HepG2 (cell line): ENCODE measurements at regions not wholly inside any gene's neighbourhood (a gene's known extent, or its start where the extent isn't known, plus 50 kb on each side); places are given as distances from the start of the nearest gene placed in this dataset.
A peak's percentile ranks its signal among the peaks of the same experiment; 100 is the strongest.

Source experiments
- ATAC-seq: fragments of 200-7000 bp; cut with Tn5 transposase; 3 replicates; pipeline ENCODE4 v1.9.1; 2020; ENCODE audit warnings: mild to moderate bottlenecking, moderate library complexity
- BruUV-seq: library from RNA; stranded (reverse); fragments of 400-500 nt; replicated peaks from 2 replicates; lab custom pipeline; 2021; lab: Mats Ljungman, UMichigan
- CTCF ChIA-PET: fragments of 300-600 bp; formaldehyde crosslinking; extraction: SDS; loops from one replicate; lab custom pipeline; 2021; ENCODE audit warnings: low total read pairs, inconsistent platforms, low intra/inter-chr PET ratio; lab: Yijun Ruan, JAX
- POLR2A ChIA-PET: fragments of 350-600 bp; sonication (Branson Sonifier 250); formaldehyde crosslinking; loops from one replicate; lab custom pipeline; 2020; ENCODE audit warnings: antibody characterized with exemption, inconsistent platforms; lab: Yijun Ruan, JAX
- DNase-seq: peaks from one replicate; pipeline ENCODE4 v3.0.0-alpha.2; 2015; ENCODE audit warnings: low spot score
- FAIRE-seq: peaks from 3 replicates; lab custom pipeline; 2011; peaks lifted over from hg19 to GRCh38; lab: Jason Lieb, UNC
- H2AFZ ChIP-seq: one replicate; pipeline ENCODE4 v1.6.1; 2011; ENCODE audit warnings: low read length, inconsistent platforms
- H3K27ac ChIP-seq: fragments of 300-600 bp; 3 replicates; pipeline ENCODE4 v1.8.0; 2011; ENCODE audit warnings: mixed run types, mild to moderate bottlenecking, mixed read lengths, low read length, inconsistent platforms; ENCODE audit not compliant: insufficient read depth; ENCODE audit errors: extremely low read length
- H3K27me3 ChIP-seq, 2 experiments: fragments of 200-600 bp in 1 of 2; 2 replicates in 1 of 2; 3 replicates in 1 of 2; pipeline versions ENCODE4 v1.6.0 to v1.8.0; 2011; ENCODE audit warnings: low read length in 2 of 2, mild to moderate bottlenecking in 2 of 2, moderate library complexity in 2 of 2, inconsistent platforms in 1 of 2; ENCODE audit not compliant: insufficient read depth in 2 of 2, control insufficient read depth in 1 of 2
- H3K36me3 ChIP-seq, 2 experiments: fragments of 200-600 bp in 1 of 2; replicated peaks in 1 of 2; 2 replicates in 1 of 2; 3 replicates in 1 of 2; pipeline versions ENCODE4 v1.5.1 to v1.8.0; 2011; ENCODE audit warnings: low read length in 2 of 2, inconsistent platforms in 1 of 2; ENCODE audit not compliant: insufficient read depth in 2 of 2, control insufficient read depth in 1 of 2
- H3K4me1 ChIP-seq: 2 replicates; pipeline ENCODE4 v1.5.1; 2012; ENCODE audit warnings: low read length, inconsistent platforms; ENCODE audit not compliant: insufficient read depth
- H3K4me2 ChIP-seq: 2 replicates; pipeline ENCODE4 v1.6.0; 2011; ENCODE audit warnings: low read depth, low read length, inconsistent platforms
- H3K4me3 ChIP-seq, 3 experiments: fragments of 200-600 bp in 1 of 3; sonication (generic), shearing (Covaris generic) in 1 of 3; replicated peaks in 1 of 3; 2 replicates each; pipeline ENCODE4 v1.5.1; 2011 to 2016; ENCODE audit warnings: low read length in 3 of 3, inconsistent platforms in 2 of 3, low read depth in 2 of 3, mild to moderate bottlenecking in 2 of 3, control low read depth in 1 of 3, mixed read lengths in 1 of 3; ENCODE audit not compliant: insufficient read depth in 1 of 3
- H3K79me2 ChIP-seq: one replicate; pipeline ENCODE4 v1.6.1; 2011; ENCODE audit warnings: low read length, inconsistent platforms; ENCODE audit not compliant: insufficient read depth
- H3K9ac ChIP-seq: 2 replicates; pipeline ENCODE4 v1.6.0; 2011; ENCODE audit warnings: mild to moderate bottlenecking, low read depth, low read length, inconsistent platforms; ENCODE audit not compliant: insufficient read depth
- H3K9me3 ChIP-seq: 2 replicates; pipeline ENCODE4 v1.5.1; 2012; ENCODE audit warnings: mild to moderate bottlenecking, low read length
- H4K20me1 ChIP-seq: 2 replicates; pipeline ENCODE4 v1.6.0; 2011; ENCODE audit warnings: inconsistent platforms, mild to moderate bottlenecking, low read length, moderate library complexity; ENCODE audit not compliant: insufficient read depth
- AHDC1 ChIP-seq: sonication (generic); formaldehyde crosslinking; IDR thresholded peaks from 2 replicates; pipeline ENCODE4 v1.5.1; 2020; ENCODE audit warnings: mild to moderate bottlenecking, missing genetic modification reagents, borderline replicate concordance
- AKAP8 ChIP-seq: sonication (generic); formaldehyde crosslinking; IDR thresholded peaks from 2 replicates; pipeline ENCODE4 v1.5.1; 2020; ENCODE audit warnings: mild to moderate bottlenecking, missing genetic modification reagents
- ATF4 ChIP-seq, 2 experiments: fragments of 450-650 bp in 1 of 2; sonication (generic) in 1 of 2; formaldehyde crosslinking; IDR thresholded peaks; 2 replicates each; pipeline versions ENCODE4 v1.5.0 to v1.8.0; 2020 to 2022; ENCODE audit warnings: mild to moderate bottlenecking in 1 of 2, missing genetic modification reagents in 1 of 2
- GRHL1 ChIP-seq: sonication (generic); formaldehyde crosslinking; conservative IDR thresholded peaks from 2 replicates; pipeline ENCODE4 v1.8.0; 2022; ENCODE audit warnings: missing genetic modification reagents
- MED8 ChIP-seq: sonication (generic); formaldehyde crosslinking; IDR thresholded peaks from 2 replicates; pipeline ENCODE4 v1.8.1; 2023; ENCODE audit warnings: mild to moderate bottlenecking, missing genetic modification reagents; ENCODE audit not compliant: insufficient replicate concordance
- ZMAT3 ChIP-seq: sonication (generic); formaldehyde crosslinking; conservative IDR thresholded peaks from 2 replicates; pipeline ENCODE4 v1.7.0; 2021; ENCODE audit warnings: missing genetic modification reagents
- ZNF275 ChIP-seq: sonication (generic); formaldehyde crosslinking; IDR thresholded peaks from 2 replicates; pipeline ENCODE4 v1.8.0; 2022; ENCODE audit warnings: missing genetic modification reagents, mild to moderate bottlenecking, inconsistent platforms, borderline replicate concordance
- ZNF33B ChIP-seq: sonication (generic); formaldehyde crosslinking; IDR thresholded peaks from 2 replicates; pipeline ENCODE4 v1.5.1; 2020; ENCODE audit warnings: mild to moderate bottlenecking, missing genetic modification reagents
- ZNF382 ChIP-seq: sonication (generic); formaldehyde crosslinking; IDR thresholded peaks from 2 replicates; pipeline ENCODE4 v1.5.0; 2020; ENCODE audit warnings: missing genetic modification reagents, mild to moderate bottlenecking, borderline replicate concordance
- ZNF496 ChIP-seq: sonication (generic); formaldehyde crosslinking; IDR thresholded peaks from 2 replicates; pipeline ENCODE4 v1.8.1; 2023; ENCODE audit warnings: mild to moderate bottlenecking, moderate library complexity, missing genetic modification reagents; ENCODE audit not compliant: insufficient replicate concordance
- ZNF703 ChIP-seq: sonication (generic); formaldehyde crosslinking; IDR thresholded peaks from 2 replicates; pipeline ENCODE4 v1.5.1; 2020; ENCODE audit warnings: missing genetic modification reagents, mild to moderate bottlenecking, moderate library complexity, borderline replicate concordance
- WGBS: methylation state at CpG from one replicate; pipeline ENCODE4 v1.1.6; 2017; ENCODE audit warnings: low lambda C conversion rate; 5-methylcytosine and 5-hydroxymethylcytosine counted together
- in situ Hi-C: cut with HindIII; loops from 2 replicates; pipeline ENCODE4 v1.10.0; 2017; ENCODE audit warnings: low pct_unique_long_range_greater_than_20kb; ENCODE audit not compliant: extremely low pct_ligation_motif_present
- intact Hi-C: fragments of 100-400 bp; cut with micrococcal nuclease; formaldehyde crosslinking; loops from one replicate; pipeline ENCODE4 v1.10.0; 2022; ENCODE audit not compliant: unreplicated experiment

- CTCF ChIA-PET, result no interaction called here
- Histone ChIP-seq H3K27ac (no peak overlapping the region), H3K79me2 (no peaks in the 10 kb centered on the region), H4K20me1 (no peaks in the 10 kb centered on the region), H3K27me3 (no peaks in the 10 kb centered on the region), H3K4me1 (no peaks in the 10 kb centered on the region), H3K9ac (no peak overlapping the region), H3K36me3 (no peaks in the 10 kb centered on the region), H3K4me2 (no peak overlapping the region), H3K4me3 (no peak overlapping the region), H3K9me3 (no peaks in the 10 kb centered on the region), H2AFZ (no peak overlapping the region)
- no peak for DNase-seq
- intact Hi-C loops (no loop called here), in situ Hi-C loops (no loop called here)
- no TSS peak for BruUV-seq
- FAIRE-seq, result no peak
- peak; percentile 54 for ATAC-seq
- POLR2A ChIA-PET, result no interaction called here
- 38% methylated on average over 6 of the region's 6 CpGs for WGBS
- TF ChIP-seq ZNF496 (CRISPR knock-in tag), result no peak
- no peak for TF ChIP-seq GRHL1 (CRISPR knock-in tag)
- no peak for TF ChIP-seq ZNF382 (CRISPR knock-in tag)
- no peak for TF ChIP-seq MED8
- no peak for TF ChIP-seq ZNF275 (CRISPR knock-in tag)
- no peak for TF ChIP-seq ZMAT3 (CRISPR knock-in tag)
- no peak for TF ChIP-seq AKAP8
- TF ChIP-seq AHDC1 (CRISPR knock-in tag), result no peak
- TF ChIP-seq ZNF33B (CRISPR knock-in tag), result no peak
- no peak for TF ChIP-seq ATF4 (CRISPR knock-in tag; IDR thresholded peaks at IDR 0.05)
- TF ChIP-seq ZNF703, result no peak
Measured at GRCh38 chrX:574830-575229, 55.8 kb upstream of the SHOX start.
